Effector memory CD4-positive, alpha-beta T cell (primary cell): ENCODE measurements at regions not wholly inside any gene's neighbourhood (a gene's known extent, or its start where the extent isn't known, plus 50 kb on each side); places are given as distances from the start of the nearest gene placed in this dataset.

Experiments used
- DNase-seq, 3 donors: peaks; one replicate each; pipeline ENCODE4 v3.0.0-alpha.2; 2020
- H3K27ac ChIP-seq: 2 replicates; pipeline ENCODE4 v1.7.0; 2013; ENCODE audit warnings: mild to moderate bottlenecking, low read length, moderate library complexity; ENCODE audit not compliant: insufficient read depth, poor library complexity, severe bottlenecking
- H3K27me3 ChIP-seq: replicated peaks from 2 replicates; pipeline ENCODE4 v1.7.0; 2013; ENCODE audit warnings: mild to moderate bottlenecking, low read length; ENCODE audit not compliant: insufficient read depth, control insufficient read depth, poor library complexity, severe bottlenecking
- H3K36me3 ChIP-seq: 2 replicates; pipeline ENCODE4 v1.7.0; 2013; ENCODE audit warnings: mild to moderate bottlenecking, low read length, moderate library complexity; ENCODE audit not compliant: control insufficient read depth, insufficient read depth
- H3K4me1 ChIP-seq: 2 replicates; pipeline ENCODE4 v1.7.0; 2013; ENCODE audit warnings: low read length, mild to moderate bottlenecking; ENCODE audit not compliant: control insufficient read depth, insufficient read depth, poor library complexity, severe bottlenecking
- H3K4me3 ChIP-seq: 2 replicates; pipeline ENCODE4 v1.7.0; 2013; ENCODE audit warnings: low read length, low read depth, mild to moderate bottlenecking; ENCODE audit not compliant: insufficient read depth, poor library complexity, severe bottlenecking
- H3K9me3 ChIP-seq: 2 replicates; pipeline ENCODE4 v1.7.0; 2013; ENCODE audit warnings: mild to moderate bottlenecking, low read length, moderate library complexity; ENCODE audit not compliant: control insufficient read depth

GRCh38 chr9:89705651-89706050 is 100.8 kb downstream of the GADD45G start:
- DNase-seq: no peak
- no peak overlapping the region for H3K4me3 ChIP-seq
- no peaks in the 10 kb centered on the region for H3K27me3 ChIP-seq
- H3K9me3 ChIP-seq: no peaks in the 10 kb centered on the region
- no peak overlapping the region for H3K27ac ChIP-seq
- no peaks in the 10 kb centered on the region for H3K36me3 ChIP-seq
- H3K4me1 ChIP-seq: peaks cover 10% of the 10 kb centered on the region

- Histone ChIP-seq H3K9me3 (no peaks in the 10 kb centered on the region), H3K4me1 (peaks cover 10% of the 10 kb centered on the region), H3K27ac (no peak overlapping the region), H3K36me3 (no peaks in the 10 kb centered on the region), H3K27me3 (no peaks in the 10 kb centered on the region), H3K4me3 (no peak overlapping the region)
- DNase-seq: no peak
Measured at GRCh38 chr9:89706086-89706485, 101.3 kb downstream of the GADD45G start.

GRCh38 chr9:89706731-89707191 is 101.9 kb downstream of the GADD45G start:
- Histone ChIP-seq H3K4me1 (peaks cover 5% of the 10 kb centered on the region), H3K27me3 (no peaks in the 10 kb centered on the region), H3K4me3 (no peak overlapping the region), H3K9me3 (no peaks in the 10 kb centered on the region), H3K27ac (no peak overlapping the region), H3K36me3 (no peaks in the 10 kb centered on the region)
- no peak for DNase-seq

GRCh38 chr9:89710697-89711096 is 105.9 kb downstream of the GADD45G start:
- Histone ChIP-seq H3K27ac (no peak overlapping the region), H3K36me3 (no peaks in the 10 kb centered on the region), H3K9me3 (no peaks in the 10 kb centered on the region), H3K4me3 (no peak overlapping the region), H3K27me3 (no peaks in the 10 kb centered on the region), H3K4me1 (peaks cover 15% of the 10 kb centered on the region)
- no peak for DNase-seq

- Histone ChIP-seq H3K4me3 (no peak overlapping the region), H3K9me3 (no peaks in the 10 kb centered on the region), H3K27me3 (no peaks in the 10 kb centered on the region), H3K36me3 (no peaks in the 10 kb centered on the region), H3K27ac (no peak overlapping the region), H3K4me1 (peaks cover 16% of the 10 kb centered on the region)
- no peak for DNase-seq
Measured at GRCh38 chr9:89711866-89712265, 107.1 kb downstream of the GADD45G start.

GRCh38 chr9:89712283-89712682 is 107.5 kb downstream of the GADD45G start:
- Histone ChIP-seq H3K4me1 (peaks cover 16% of the 10 kb centered on the region), H3K9me3 (no peaks in the 10 kb centered on the region), H3K27me3 (no peaks in the 10 kb centered on the region), H3K4me3 (no peak overlapping the region), H3K36me3 (no peaks in the 10 kb centered on the region), H3K27ac (no peak overlapping the region)
- no peak for DNase-seq

GRCh38 chr9:89714321-89714720 is 109.5 kb downstream of the GADD45G start:
- Histone ChIP-seq H3K27me3 (no peaks in the 10 kb centered on the region), H3K4me1 (peaks cover 16% of the 10 kb centered on the region), H3K36me3 (no peaks in the 10 kb centered on the region), H3K27ac (no peak overlapping the region), H3K4me3 (no peak overlapping the region), H3K9me3 (no peaks in the 10 kb centered on the region)
- no peak for DNase-seq

GRCh38 chr9:89715318-89715858 is 110.6 kb downstream of the GADD45G start:
- DNase-seq: no peak
- Histone ChIP-seq H3K4me3 (no peak overlapping the region), H3K4me1 (peaks cover 16% of the 10 kb centered on the region), H3K27me3 (no peaks in the 10 kb centered on the region), H3K27ac (no peak overlapping the region), H3K36me3 (no peaks in the 10 kb centered on the region), H3K9me3 (no peaks in the 10 kb centered on the region)

- no peak overlapping the region for H3K4me3 ChIP-seq
- DNase-seq: no peak
Measured at GRCh38 chr9:89715881-89716280, 111.1 kb downstream of the GADD45G start.

GRCh38 chr9:89716559-89716958 is 111.7 kb downstream of the GADD45G start:
- Histone ChIP-seq H3K4me1 (peaks cover 16% of the 10 kb centered on the region), H3K27ac (no peak overlapping the region), H3K36me3 (no peaks in the 10 kb centered on the region), H3K9me3 (no peaks in the 10 kb centered on the region), H3K4me3 (no peak overlapping the region), H3K27me3 (no peaks in the 10 kb centered on the region)
- no peak for DNase-seq

More at GRCh38 chr9:89715881-89716280, 111.1 kb downstream of the GADD45G start:
- no peaks in the 10 kb centered on the region for H3K27me3 ChIP-seq
- no peaks in the 10 kb centered on the region for H3K9me3 ChIP-seq
- H3K27ac ChIP-seq: no peak overlapping the region
- no peaks in the 10 kb centered on the region for H3K36me3 ChIP-seq
- peaks cover 16% of the 10 kb centered on the region for H3K4me1 ChIP-seq
